ENCODE measurements at regions not wholly inside any gene's neighbourhood (a gene's known extent, or its start where the extent isn't known, plus 50 kb on each side); places are given as distances from the start of the nearest gene placed in this dataset.

DNA sequence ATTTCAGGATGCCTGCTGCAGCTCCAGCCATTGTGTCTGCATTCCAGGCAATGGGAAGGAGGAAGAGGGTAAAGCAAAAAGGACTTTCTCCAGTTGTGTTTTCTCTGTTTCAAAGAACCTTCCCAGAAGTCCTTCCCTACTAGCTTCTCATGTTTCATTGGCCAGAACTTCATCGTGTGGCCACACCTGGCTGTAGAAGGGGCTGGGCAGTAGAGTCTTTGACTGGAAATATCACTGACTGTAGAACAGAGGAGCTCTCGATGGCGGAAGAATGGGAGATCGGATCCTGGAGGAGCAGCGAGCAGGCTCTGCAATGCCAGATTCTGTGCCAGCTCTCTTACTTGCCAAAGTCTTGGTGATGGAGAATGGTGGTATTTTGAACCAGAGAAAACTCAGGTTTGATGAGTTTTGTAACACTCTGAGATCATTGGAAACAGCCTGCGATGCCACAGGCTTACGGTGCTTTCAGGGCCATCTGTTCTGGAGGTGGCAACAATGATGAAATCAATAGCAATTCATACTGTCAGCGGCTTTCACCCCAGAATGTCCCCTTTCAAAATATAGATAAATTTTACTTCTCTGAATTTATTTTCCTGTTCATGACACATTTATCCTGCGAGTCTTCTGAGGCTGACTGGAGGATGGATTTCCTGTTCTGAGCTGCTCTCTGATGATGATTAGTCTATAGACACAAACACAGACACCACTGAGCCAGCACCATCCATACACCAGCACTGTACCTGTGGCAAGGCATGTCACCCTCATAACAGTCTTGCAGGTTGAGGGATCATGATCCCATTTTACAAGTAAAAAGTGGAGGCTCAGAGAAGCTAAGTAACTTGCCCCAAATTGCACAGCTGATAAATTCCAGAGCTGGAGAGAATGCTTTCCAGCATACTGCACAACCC, 204.2 kb downstream of the EMX2 start:
- TF ChIP-seq CTCF (conservative IDR thresholded peaks at IDR 0.05 in 1 of 2, IDR thresholded peaks at IDR 0.05 in 1 of 2; ENCODE audit: low read depth in 1 of 2, low read length in 2 of 2) (no peak), EZH2 (IDR thresholded peaks at IDR 0.05; ENCODE audit: low read length, missing control alignments) (no peak)
